ENCODE measurements at regions not wholly inside any gene's neighbourhood (a gene's known extent, or its start where the extent isn't known, plus 50 kb on each side); places are given as distances from the start of the nearest gene placed in this dataset.

DNA sequence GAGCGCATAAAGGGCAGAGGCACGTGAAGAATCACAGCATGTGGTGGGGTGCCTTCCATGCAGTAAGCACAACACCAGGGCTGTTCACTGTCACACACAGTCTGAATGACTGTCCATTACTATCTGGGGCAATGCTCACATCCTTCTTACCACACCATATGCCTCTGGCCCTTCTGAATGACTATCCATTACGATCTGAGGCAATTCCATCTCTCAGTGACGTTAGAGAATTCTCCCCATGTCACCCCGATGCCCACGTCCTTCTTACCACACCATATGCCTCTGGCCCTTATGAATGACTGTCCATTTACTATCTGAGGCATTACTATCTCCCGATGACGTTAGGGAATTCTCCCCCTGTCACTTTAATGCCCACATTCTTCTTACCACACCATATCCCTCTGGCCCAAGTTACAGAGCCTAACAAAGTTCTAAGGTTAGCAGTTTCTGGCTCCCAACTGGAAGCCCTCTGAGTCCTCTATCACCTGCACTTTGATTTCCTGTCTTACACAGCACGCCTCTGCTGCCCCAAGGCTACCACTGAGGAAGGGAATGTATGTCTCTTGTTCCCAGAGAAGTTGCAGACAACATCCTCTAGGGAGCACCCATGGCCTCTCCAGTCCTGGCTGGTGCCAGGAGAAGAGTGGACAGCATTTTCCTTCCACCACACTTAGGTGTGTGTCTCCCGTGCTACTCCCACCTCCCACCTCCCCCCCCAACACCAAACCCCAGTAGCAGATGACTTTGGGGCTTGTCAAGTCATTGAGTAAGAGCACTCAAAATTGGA is 154.8 kb downstream of the COG6 start:
- Histone ChIP-seq H3K79me2 (ENCODE audit: insufficient read depth, low read length) (no peaks in the 10 kb centered on the region), H3K9me3 (ENCODE audit: insufficient read depth, low read length) (no peaks in the 10 kb centered on the region), H4K20me1 (ENCODE audit: low read depth, low read length) (no peaks in the 10 kb centered on the region), H3K4me2 (ENCODE audit: low read depth, low read length, poor library complexity, severe bottlenecking) (no peak overlapping the region), H3K36me3 (ENCODE audit: low read length) (no peaks in the 10 kb centered on the region), H3F3A (ENCODE audit: insufficient read depth) (no peaks in the 10 kb centered on the region), H3K27ac (ENCODE audit: low read depth, low read length) (no peak overlapping the region), H3K9me2 (replicated peaks; ENCODE audit: insufficient read depth, low read length) (no peaks in the 10 kb centered on the region), H3K27me3 (ENCODE audit: low read length) (no peaks in the 10 kb centered on the region), H3K9ac (ENCODE audit: low read length) (no peak overlapping the region), H3K4me3 (ENCODE audit: insufficient read depth, low read length, poor library complexity, severe bottlenecking) (no peak overlapping the region), H2AFZ (ENCODE audit: low read depth, low read length, severe bottlenecking) (no peak overlapping the region)
- TF ChIP-seq, protein P1, sequence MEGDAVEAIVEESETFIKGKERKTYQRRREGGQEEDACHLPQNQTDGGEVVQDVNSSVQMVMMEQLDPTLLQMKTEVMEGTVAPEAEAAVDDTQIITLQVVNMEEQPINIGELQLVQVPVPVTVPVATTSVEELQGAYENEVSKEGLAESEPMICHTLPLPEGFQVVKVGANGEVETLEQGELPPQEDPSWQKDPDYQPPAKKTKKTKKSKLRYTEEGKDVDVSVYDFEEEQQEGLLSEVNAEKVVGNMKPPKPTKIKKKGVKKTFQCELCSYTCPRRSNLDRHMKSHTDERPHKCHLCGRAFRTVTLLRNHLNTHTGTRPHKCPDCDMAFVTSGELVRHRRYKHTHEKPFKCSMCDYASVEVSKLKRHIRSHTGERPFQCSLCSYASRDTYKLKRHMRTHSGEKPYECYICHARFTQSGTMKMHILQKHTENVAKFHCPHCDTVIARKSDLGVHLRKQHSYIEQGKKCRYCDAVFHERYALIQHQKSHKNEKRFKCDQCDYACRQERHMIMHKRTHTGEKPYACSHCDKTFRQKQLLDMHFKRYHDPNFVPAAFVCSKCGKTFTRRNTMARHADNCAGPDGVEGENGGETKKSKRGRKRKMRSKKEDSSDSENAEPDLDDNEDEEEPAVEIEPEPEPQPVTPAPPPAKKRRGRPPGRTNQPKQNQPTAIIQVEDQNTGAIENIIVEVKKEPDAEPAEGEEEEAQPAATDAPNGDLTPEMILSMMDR (IDR thresholded peaks at IDR 0.05; ENCODE audit: insufficient read depth, low read length, poor library complexity, severe bottlenecking) = no peak
- no peak for TF ChIP-seq EZH2phosphoT487 (conservative IDR thresholded peaks at IDR 0.05; ENCODE audit: low read length)

DNA sequence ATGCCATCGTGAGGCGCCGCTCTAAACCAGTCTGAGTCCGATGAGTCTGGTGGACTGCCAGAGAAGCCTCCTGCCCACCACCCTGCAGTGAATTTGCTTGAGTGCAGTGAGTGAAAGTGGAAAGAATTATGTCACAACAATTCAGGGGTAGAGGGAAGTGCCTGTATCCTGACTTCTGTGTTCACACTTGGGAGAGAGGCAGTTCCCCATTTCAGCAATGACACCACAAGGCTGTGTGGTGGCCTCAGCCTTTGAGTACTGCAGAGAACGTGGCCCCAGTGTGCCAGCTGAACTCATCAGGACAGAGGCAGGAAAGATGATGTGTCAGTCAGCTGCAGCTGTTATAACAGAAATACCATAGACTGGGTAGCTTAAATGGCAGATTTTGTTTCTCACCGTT is 155.6 kb downstream of the COG6 start:
- Histone ChIP-seq H3F3A (ENCODE audit: insufficient read depth) (no peaks in the 10 kb centered on the region), H3K9ac (ENCODE audit: low read length) (no peak overlapping the region), H3K27ac (ENCODE audit: low read depth, low read length) (no peak overlapping the region), H3K9me3 (ENCODE audit: insufficient read depth, low read length) (no peaks in the 10 kb centered on the region), H3K27me3 (ENCODE audit: low read length) (no peaks in the 10 kb centered on the region), H3K79me2 (ENCODE audit: insufficient read depth, low read length) (no peaks in the 10 kb centered on the region), H2AFZ (ENCODE audit: low read depth, low read length, severe bottlenecking) (no peak overlapping the region), H3K4me2 (ENCODE audit: low read depth, low read length, poor library complexity, severe bottlenecking) (no peak overlapping the region), H3K9me2 (replicated peaks; ENCODE audit: insufficient read depth, low read length) (no peaks in the 10 kb centered on the region), H3K36me3 (ENCODE audit: low read length) (no peaks in the 10 kb centered on the region), H3K4me3 (ENCODE audit: insufficient read depth, low read length, poor library complexity, severe bottlenecking) (no peak overlapping the region), H4K20me1 (ENCODE audit: low read depth, low read length) (no peaks in the 10 kb centered on the region)
- no peak for TF ChIP-seq EZH2phosphoT487 (conservative IDR thresholded peaks at IDR 0.05; ENCODE audit: low read length)
- TF ChIP-seq, protein P1 (IDR thresholded peaks at IDR 0.05; ENCODE audit: insufficient read depth, low read length, poor library complexity, severe bottlenecking) = no peak

DNA sequence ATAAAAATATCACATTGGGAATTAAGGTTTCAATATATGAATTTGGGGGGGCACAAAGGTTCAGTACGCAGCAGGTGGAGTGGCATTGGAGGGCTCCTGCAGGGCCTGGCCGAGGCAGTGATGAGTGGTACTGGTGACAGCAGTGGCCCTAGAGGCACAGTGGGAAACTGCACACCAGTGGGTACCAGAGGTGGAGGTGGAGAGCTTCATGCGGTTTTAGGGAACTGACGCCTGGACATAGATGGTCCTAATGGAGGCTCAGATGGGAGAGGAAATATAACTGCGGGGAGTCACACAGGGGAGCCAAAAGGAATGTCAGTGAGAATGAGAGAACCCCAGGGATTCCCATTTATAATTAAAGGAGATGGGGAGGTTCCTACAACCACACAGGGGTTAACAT is 156.2 kb downstream of the COG6 start:
- no peak overlapping the region for H2AFZ ChIP-seq (ENCODE audit: low read depth, low read length, severe bottlenecking)
- TF ChIP-seq, protein P1 (IDR thresholded peaks at IDR 0.05; ENCODE audit: insufficient read depth, low read length, poor library complexity, severe bottlenecking) = no peak
- TF ChIP-seq EZH2phosphoT487 (conservative IDR thresholded peaks at IDR 0.05; ENCODE audit: low read length) = no peak
- H3K36me3 ChIP-seq (ENCODE audit: low read length) = no peaks in the 10 kb centered on the region
- H3K9ac ChIP-seq (ENCODE audit: low read length) = no peak overlapping the region
- H3F3A ChIP-seq (ENCODE audit: insufficient read depth) = no peaks in the 10 kb centered on the region
- no peaks in the 10 kb centered on the region for H4K20me1 ChIP-seq (ENCODE audit: low read depth, low read length)
- no peaks in the 10 kb centered on the region for H3K9me3 ChIP-seq (ENCODE audit: insufficient read depth, low read length)
- no peak overlapping the region for H3K4me3 ChIP-seq (ENCODE audit: insufficient read depth, low read length, poor library complexity, severe bottlenecking)
- H3K27ac ChIP-seq (ENCODE audit: low read depth, low read length) = no peak overlapping the region
- no peak overlapping the region for H3K4me2 ChIP-seq (ENCODE audit: low read depth, low read length, poor library complexity, severe bottlenecking)
- no peaks in the 10 kb centered on the region for H3K79me2 ChIP-seq (ENCODE audit: insufficient read depth, low read length)
- no peaks in the 10 kb centered on the region for H3K9me2 ChIP-seq (replicated peaks; ENCODE audit: insufficient read depth, low read length)
- H3K27me3 ChIP-seq (ENCODE audit: low read length) = no peaks in the 10 kb centered on the region

Measured in SU-DHL-6 (cell line).